WTC11 (cell line): ENCODE measurements at regions not wholly inside any gene's neighbourhood (a gene's known extent, or its start where the extent isn't known, plus 50 kb on each side); places are given as distances from the start of the nearest gene placed in this dataset.

Source experiments
- ZNF138 ChIP-seq: sonication (generic); formaldehyde crosslinking; conservative IDR thresholded peaks from 2 replicates; pipeline ENCODE4 v1.8.1; 2022; ENCODE audit warnings: mild to moderate bottlenecking, moderate library complexity, missing genetic modification reagents
- TF ChIP-seq, protein P1 (sequence below): fragments of 200-600 bp; IDR thresholded peaks from 2 replicates; pipeline ENCODE4 v1.8.0; 2022; ENCODE audit warnings: antibody characterized with exemption
- TF ChIP-seq, protein P2 (sequence below): sonication (generic); formaldehyde crosslinking; IDR thresholded peaks from 2 replicates; pipeline ENCODE4 v1.8.1; 2023; ENCODE audit warnings: mild to moderate bottlenecking, missing genetic modification reagents, borderline replicate concordance

DNA sequence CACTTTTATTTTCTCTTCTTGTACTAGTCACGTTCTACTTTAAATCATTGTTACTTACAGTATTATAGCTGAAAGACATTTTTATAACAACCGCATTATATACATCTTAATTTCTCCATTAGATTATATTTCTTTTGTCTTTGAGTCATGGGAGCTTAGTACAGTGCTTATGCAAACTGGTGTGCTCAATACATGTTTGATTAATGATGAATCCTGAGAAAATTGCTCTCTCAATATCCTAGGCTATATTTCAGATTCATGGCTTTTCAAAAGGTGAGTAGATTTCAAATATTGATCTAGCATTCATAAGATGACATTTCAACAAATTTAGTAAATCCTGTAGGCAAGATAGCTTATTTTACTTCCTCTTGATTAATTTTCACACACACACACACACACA lies 102.2 kb upstream of the FST start:
- TF ChIP-seq, protein P1, sequence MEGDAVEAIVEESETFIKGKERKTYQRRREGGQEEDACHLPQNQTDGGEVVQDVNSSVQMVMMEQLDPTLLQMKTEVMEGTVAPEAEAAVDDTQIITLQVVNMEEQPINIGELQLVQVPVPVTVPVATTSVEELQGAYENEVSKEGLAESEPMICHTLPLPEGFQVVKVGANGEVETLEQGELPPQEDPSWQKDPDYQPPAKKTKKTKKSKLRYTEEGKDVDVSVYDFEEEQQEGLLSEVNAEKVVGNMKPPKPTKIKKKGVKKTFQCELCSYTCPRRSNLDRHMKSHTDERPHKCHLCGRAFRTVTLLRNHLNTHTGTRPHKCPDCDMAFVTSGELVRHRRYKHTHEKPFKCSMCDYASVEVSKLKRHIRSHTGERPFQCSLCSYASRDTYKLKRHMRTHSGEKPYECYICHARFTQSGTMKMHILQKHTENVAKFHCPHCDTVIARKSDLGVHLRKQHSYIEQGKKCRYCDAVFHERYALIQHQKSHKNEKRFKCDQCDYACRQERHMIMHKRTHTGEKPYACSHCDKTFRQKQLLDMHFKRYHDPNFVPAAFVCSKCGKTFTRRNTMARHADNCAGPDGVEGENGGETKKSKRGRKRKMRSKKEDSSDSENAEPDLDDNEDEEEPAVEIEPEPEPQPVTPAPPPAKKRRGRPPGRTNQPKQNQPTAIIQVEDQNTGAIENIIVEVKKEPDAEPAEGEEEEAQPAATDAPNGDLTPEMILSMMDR: no peak
- TF ChIP-seq, protein P2, sequence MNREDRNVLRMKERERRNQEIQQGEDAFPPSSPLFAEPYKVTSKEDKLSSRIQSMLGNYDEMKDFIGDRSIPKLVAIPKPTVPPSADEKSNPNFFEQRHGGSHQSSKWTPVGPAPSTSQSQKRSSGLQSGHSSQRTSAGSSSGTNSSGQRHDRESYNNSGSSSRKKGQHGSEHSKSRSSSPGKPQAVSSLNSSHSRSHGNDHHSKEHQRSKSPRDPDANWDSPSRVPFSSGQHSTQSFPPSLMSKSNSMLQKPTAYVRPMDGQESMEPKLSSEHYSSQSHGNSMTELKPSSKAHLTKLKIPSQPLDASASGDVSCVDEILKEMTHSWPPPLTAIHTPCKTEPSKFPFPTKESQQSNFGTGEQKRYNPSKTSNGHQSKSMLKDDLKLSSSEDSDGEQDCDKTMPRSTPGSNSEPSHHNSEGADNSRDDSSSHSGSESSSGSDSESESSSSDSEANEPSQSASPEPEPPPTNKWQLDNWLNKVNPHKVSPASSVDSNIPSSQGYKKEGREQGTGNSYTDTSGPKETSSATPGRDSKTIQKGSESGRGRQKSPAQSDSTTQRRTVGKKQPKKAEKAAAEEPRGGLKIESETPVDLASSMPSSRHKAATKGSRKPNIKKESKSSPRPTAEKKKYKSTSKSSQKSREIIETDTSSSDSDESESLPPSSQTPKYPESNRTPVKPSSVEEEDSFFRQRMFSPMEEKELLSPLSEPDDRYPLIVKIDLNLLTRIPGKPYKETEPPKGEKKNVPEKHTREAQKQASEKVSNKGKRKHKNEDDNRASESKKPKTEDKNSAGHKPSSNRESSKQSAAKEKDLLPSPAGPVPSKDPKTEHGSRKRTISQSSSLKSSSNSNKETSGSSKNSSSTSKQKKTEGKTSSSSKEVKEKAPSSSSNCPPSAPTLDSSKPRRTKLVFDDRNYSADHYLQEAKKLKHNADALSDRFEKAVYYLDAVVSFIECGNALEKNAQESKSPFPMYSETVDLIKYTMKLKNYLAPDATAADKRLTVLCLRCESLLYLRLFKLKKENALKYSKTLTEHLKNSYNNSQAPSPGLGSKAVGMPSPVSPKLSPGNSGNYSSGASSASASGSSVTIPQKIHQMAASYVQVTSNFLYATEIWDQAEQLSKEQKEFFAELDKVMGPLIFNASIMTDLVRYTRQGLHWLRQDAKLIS: no peak
- no peak for TF ChIP-seq ZNF138
